Activated CD8-positive, alpha-beta T cell treated with anti-CD3 and anti-CD28 coated beads for 36 hours (primary cell): ENCODE measurements at regions not wholly inside any gene's neighbourhood (a gene's known extent, or its start where the extent isn't known, plus 50 kb on each side); places are given as distances from the start of the nearest gene placed in this dataset.

Source experiments
- ATAC-seq: fragments of 200-7000 bp; cut with Tn5 transposase; one replicate; pipeline ENCODE4 v1.10.0; 2021; ENCODE audit warnings: mild to moderate bottlenecking, moderate library complexity
- CTCF ChIA-PET: fragments of 350-600 bp; sonication (Branson Sonifier 250); formaldehyde crosslinking; loops from one replicate; lab custom pipeline; 2021; ENCODE audit warnings: antibody characterized with exemption; lab: Charles Lee
- POLR2A ChIA-PET: fragments of 350-600 bp; sonication (Branson Sonifier 250); formaldehyde crosslinking; loops from one replicate; lab custom pipeline; 2021; ENCODE audit warnings: antibody characterized with exemption; lab: Charles Lee
- DNase-seq: peaks from one replicate; pipeline ENCODE4 v3.0.0-alpha.2; 2020
- H3K27ac Mint-ChIP-seq: one replicate; pipeline ENCODE4 v1.8.0; 2021; ENCODE audit warnings: mild to moderate bottlenecking, mixed read lengths
- H3K27me3 Mint-ChIP-seq: one replicate; pipeline ENCODE4 v1.8.0; 2021; ENCODE audit warnings: mixed read lengths
- H3K36me3 Mint-ChIP-seq: one replicate; pipeline ENCODE4 v1.8.0; 2021; ENCODE audit warnings: low read depth, mixed read lengths
- H3K4me1 Mint-ChIP-seq: one replicate; pipeline ENCODE4 v1.8.0; 2021; ENCODE audit warnings: low read depth, mixed read lengths
- H3K4me3 Mint-ChIP-seq: one replicate; pipeline ENCODE4 v1.8.0; 2021; ENCODE audit warnings: mild to moderate bottlenecking, moderate library complexity, mixed read lengths
- H3K9me3 Mint-ChIP-seq: one replicate; pipeline ENCODE4 v1.8.0; 2021; ENCODE audit warnings: mixed read lengths
- CTCF ChIP-seq: fragments of 200-600 bp; IDR thresholded peaks from one replicate; pipeline ENCODE4 v1.8.0; 2022; ENCODE audit warnings: antibody characterized with exemption, mild to moderate bottlenecking
- intact Hi-C: fragments of 100-400 bp; cut with micrococcal nuclease; formaldehyde crosslinking; loops from one replicate; pipeline ENCODE4 v1.10.0; 2022

GRCh38 chr7:81626008-81626407 lies 143.8 kb downstream of the HGF start:
- H3K36me3 Mint-ChIP-seq, result no peaks in the 10 kb centered on the region
- CTCF ChIA-PET, result no interaction called here
- DNase-seq (no peak), ATAC-seq (no peak)
- H3K9me3 Mint-ChIP-seq, result no peaks in the 10 kb centered on the region
- no peak for TF ChIP-seq CTCF
- H3K27ac Mint-ChIP-seq, result no peak overlapping the region
- no peak overlapping the region for H3K4me3 Mint-ChIP-seq
- intact Hi-C loops, result no loop called here
- no peaks in the 10 kb centered on the region for H3K27me3 Mint-ChIP-seq
- H3K4me1 Mint-ChIP-seq, result no peaks in the 10 kb centered on the region
- POLR2A ChIA-PET, result no interaction called here

GRCh38 chr7:81624650-81625631 lies 144.9 kb downstream of the HGF start:
- H3K27me3 Mint-ChIP-seq, result no peaks in the 10 kb centered on the region
- no peak for TF ChIP-seq CTCF
- intact Hi-C loops, result no loop called here
- no peak overlapping the region for H3K27ac Mint-ChIP-seq
- DNase-seq (no peak), ATAC-seq (no peak)
- H3K4me3 Mint-ChIP-seq, result no peak overlapping the region
- no peaks in the 10 kb centered on the region for H3K36me3 Mint-ChIP-seq
- no peaks in the 10 kb centered on the region for H3K9me3 Mint-ChIP-seq
- CTCF ChIA-PET, result no interaction called here
- POLR2A ChIA-PET, result no interaction called here
- no peaks in the 10 kb centered on the region for H3K4me1 Mint-ChIP-seq

GRCh38 chr7:81624021-81624592 lies 145.7 kb downstream of the HGF start:
- H3K36me3 Mint-ChIP-seq, result no peaks in the 10 kb centered on the region
- ATAC-seq (no peak), DNase-seq (no peak)
- no peak overlapping the region for H3K27ac Mint-ChIP-seq
- CTCF ChIA-PET, result no interaction called here
- TF ChIP-seq CTCF, result no peak
- POLR2A ChIA-PET, result no interaction called here
- intact Hi-C loops, result no loop called here
- no peaks in the 10 kb centered on the region for H3K9me3 Mint-ChIP-seq
- no peaks in the 10 kb centered on the region for H3K27me3 Mint-ChIP-seq
- no peaks in the 10 kb centered on the region for H3K4me1 Mint-ChIP-seq
- H3K4me3 Mint-ChIP-seq, result no peak overlapping the region

GRCh38 chr7:81623251-81623855 lies 146.5 kb downstream of the HGF start:
- no peak for TF ChIP-seq CTCF
- ChIA-PET CTCF (no interaction called here), POLR2A (no interaction called here)
- DNase-seq (no peak), ATAC-seq (no peak)
- intact Hi-C loops, result no loop called here
- H3K36me3 Mint-ChIP-seq, result no peaks in the 10 kb centered on the region
- H3K27ac Mint-ChIP-seq, result no peak overlapping the region
- no peaks in the 10 kb centered on the region for H3K9me3 Mint-ChIP-seq
- no peaks in the 10 kb centered on the region for H3K4me1 Mint-ChIP-seq
- no peaks in the 10 kb centered on the region for H3K27me3 Mint-ChIP-seq
- H3K4me3 Mint-ChIP-seq, result no peak overlapping the region

- POLR2A ChIA-PET, result no interaction called here
- no peak overlapping the region for H3K4me3 Mint-ChIP-seq
- no peaks in the 10 kb centered on the region for H3K9me3 Mint-ChIP-seq
- no peaks in the 10 kb centered on the region for H3K36me3 Mint-ChIP-seq
- ATAC-seq, result no peak
- no peaks in the 10 kb centered on the region for H3K27me3 Mint-ChIP-seq
- TF ChIP-seq CTCF, result no peak
- intact Hi-C loops, result no loop called here
- DNase-seq, result no peak
- no peak overlapping the region for H3K27ac Mint-ChIP-seq
- H3K4me1 Mint-ChIP-seq, result no peaks in the 10 kb centered on the region
- CTCF ChIA-PET, result no interaction called here
These were observed 148.0 kb downstream of the HGF start for GRCh38 chr7:81621893-81622292.
